Suppressor macrophage treated with lipopolysaccharide for 1 hour (primary cell): ENCODE measurements at regions not wholly inside any gene's neighbourhood (a gene's known extent, or its start where the extent isn't known, plus 50 kb on each side); places are given as distances from the start of the nearest gene placed in this dataset.
"Not testable (repeated sequence)": the region's sequence is repeated elsewhere in the genome, so short reads cannot be mapped to it uniquely, and the experiment has no call there.

Experiments
- DNase-seq, 3 donors: peaks; one replicate each; pipeline ENCODE4 v3.0.0-alpha.2; 2020 to 2022

DNA sequence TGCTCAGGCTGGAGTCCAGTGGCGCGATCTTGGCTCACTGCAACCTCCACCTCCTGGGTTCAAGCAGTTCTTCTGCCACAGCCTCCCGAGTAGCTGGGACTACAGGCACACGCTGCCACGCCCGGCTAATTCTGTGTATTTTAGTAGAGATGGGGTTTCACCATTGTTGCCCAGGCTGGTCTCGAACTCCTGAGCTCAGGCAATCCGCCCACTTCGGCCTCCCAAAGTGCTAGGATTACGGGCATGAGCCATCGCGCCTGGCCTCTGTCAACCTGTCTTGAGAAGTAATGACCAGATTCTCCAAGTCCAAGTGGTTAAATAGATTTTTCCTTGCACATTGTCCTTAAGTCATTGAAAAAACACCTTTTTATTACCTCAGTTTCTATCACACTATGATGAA is 283.7 kb downstream of the KCNJ2 start:
- not testable (repeated sequence) for DNase-seq

DNA sequence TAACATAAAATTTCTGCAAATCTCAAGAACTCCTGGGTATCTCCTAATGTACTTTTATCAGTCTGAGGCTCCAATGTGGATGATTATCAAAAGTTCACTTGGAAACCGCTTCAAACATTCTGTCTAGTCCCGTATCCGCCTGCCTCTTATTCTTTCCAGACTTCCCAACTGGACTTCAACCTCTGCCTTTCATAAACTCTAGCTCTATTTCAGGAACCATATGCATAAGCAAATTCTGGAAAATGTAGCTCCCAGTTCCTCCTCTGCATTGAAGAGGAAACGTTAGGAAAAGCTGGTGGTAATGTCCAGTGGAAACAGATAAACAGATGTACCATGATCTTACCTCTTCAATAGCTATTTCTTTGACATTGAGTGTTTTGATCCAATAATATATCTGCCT is 285.0 kb downstream of the KCNJ2 start:
- no peak for DNase-seq

- DNase-seq: no peak
Measured at GRCh38 chr17:70454908-70455307, 285.6 kb downstream of the KCNJ2 start.

- no peak for DNase-seq
Measured at GRCh38 chr17:70464995-70465394, 295.7 kb downstream of the KCNJ2 start.

DNA sequence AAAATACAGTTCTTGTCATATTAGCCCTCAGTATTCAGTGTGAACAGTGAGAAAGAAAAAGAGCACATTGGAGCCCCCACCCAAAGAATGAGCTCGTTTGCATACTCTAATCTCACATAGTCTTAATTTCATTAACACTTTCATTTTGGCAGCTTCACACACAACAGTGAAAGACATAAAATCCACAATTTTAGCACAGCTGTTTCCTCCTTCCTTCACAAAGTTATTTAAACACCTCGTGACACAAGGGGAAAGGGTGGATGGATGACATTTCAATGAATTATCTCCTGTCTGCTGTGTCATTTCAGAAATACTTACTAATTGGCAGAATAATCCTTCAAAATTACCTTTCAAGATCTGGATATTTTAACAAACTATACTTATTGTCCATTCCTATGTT is 299.3 kb downstream of the KCNJ2 start:
- no peak for DNase-seq

GRCh38 chr17:70473049-70473448 is 303.7 kb downstream of the KCNJ2 start:
- DNase-seq: no peak

- no peak for DNase-seq
Measured at GRCh38 chr17:70476368-70476767, 307.0 kb downstream of the KCNJ2 start.

GRCh38 chr17:70478902-70479301 is 309.6 kb downstream of the KCNJ2 start:
- no peak for DNase-seq

DNA sequence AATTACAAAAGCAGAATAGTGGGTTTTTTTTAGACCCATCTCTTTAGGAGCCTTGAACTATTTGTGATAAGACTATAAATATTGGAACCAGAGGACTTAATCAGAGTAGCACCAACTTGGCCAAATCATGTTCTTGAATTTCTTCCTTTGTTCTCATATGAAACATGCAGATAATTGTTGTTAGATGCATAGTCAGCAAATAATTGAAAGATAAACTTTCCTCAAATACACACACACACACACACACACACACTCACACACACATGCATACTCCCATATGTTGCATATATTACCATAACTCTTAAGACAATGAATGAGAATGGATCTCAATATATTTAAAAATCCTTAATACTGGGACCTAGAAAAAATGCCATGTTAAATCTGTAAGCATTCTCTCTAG is 310.4 kb downstream of the KCNJ2 start:
- no peak for DNase-seq

GRCh38 chr17:70483624-70484023 is 314.3 kb downstream of the KCNJ2 start:
- DNase-seq: no peak

- DNase-seq: no peak
Measured at GRCh38 chr17:70484050-70484449, 314.7 kb downstream of the KCNJ2 start.

DNA sequence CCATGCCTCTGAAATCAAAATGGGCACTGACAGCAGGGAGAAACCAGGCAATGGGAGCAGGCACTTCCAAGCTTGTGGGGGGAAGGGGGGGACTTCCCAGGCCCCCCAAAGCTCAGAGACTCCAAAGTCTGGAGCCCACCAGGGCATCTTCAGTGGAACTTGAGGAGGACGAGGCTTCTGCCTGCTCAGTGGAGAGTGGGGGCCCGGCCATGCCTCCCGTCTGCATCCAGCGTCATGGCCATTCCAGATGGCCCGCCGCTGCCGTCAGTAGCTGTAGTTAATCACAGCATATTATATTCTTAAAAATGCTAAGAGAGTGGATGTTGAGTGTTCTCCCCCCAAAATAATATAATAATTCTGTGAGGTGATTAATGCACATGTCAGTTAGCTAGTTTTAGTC is 315.2 kb downstream of the KCNJ2 start:
- DNase-seq: no peak

- DNase-seq: no peak
Measured at GRCh38 chr17:70492368-70492767, 323.0 kb downstream of the KCNJ2 start.

GRCh38 chr17:70493277-70493874 is 324.0 kb downstream of the KCNJ2 start:
- DNase-seq: peak; percentile 32 to 66 (median 48)

DNA sequence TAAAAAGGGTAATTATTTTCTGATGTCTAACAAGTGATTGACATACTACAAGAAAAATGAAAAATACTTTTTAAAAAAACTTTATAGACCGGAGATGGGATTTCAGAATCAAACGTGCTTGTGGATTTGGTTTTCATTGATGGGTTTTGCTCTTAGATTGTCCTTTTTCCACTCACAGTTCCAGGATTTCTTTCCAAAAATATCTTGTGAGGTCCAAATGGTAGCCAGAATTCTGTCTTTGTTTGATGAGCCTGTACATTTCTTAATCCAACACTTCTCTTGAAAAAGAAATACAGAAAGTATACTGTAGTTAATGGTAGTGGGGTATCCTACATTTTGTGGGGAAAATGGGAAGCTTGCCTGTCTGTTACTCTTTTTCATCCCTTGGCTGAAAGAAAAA is 329.3 kb downstream of the KCNJ2 start:
- DNase-seq: no peak

DNA sequence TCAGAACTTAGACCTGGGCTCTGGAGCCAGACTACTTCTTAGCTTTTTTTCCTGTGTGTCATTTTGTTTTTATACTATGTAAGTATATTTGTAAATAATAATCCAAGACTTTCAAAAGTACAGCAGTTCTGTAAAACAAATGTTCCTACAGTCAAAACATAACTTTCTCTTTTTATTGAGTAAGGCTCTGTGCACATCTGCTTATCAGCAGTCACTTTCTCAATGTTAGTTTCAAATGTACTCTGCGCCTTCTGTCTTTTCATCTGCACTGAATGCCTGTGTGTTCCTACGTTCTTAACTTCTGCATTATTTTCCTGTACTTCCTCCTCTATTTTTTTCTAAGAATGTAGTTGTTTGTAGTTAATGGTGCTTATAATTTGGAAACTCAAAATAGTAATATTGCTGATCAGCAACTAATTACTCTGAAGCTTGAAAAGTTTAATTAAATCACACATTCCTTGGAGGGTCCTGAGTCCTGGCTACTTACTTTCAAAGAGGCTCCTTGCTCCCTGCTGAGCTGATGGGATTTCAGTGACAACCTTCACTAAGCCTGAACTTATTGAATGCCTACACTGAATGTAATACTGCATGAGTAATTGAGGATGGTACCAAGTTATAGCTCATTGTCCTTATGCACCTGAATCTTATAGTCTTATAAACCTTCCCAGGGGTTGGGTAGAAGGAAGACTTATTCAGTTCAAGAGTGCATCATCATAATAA is 329.9 kb downstream of the KCNJ2 start:
- peak; percentile 25 to 63 (median 62) for DNase-seq

- DNase-seq: no peak
Measured at GRCh38 chr17:70503449-70503848, 334.1 kb downstream of the KCNJ2 start.

DNA sequence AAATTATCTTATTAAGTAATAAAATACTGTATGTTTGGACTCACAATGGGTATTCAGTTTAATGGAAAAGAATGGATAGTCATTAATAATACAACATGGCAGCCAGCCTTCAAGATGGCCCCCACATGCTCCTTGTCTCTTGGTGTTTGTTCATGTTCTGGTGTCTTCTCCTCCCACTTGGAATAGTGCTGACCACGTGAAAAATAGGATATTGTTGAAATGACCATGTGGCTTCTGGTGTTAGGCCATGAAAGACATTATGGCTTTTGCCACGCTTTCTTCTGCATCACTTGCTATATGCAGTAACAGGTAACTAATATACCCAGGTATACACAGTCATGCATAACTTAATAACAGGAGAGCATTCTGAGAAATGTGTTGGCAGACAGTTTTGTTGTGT is 341.0 kb downstream of the KCNJ2 start:
- DNase-seq: no peak

DNA sequence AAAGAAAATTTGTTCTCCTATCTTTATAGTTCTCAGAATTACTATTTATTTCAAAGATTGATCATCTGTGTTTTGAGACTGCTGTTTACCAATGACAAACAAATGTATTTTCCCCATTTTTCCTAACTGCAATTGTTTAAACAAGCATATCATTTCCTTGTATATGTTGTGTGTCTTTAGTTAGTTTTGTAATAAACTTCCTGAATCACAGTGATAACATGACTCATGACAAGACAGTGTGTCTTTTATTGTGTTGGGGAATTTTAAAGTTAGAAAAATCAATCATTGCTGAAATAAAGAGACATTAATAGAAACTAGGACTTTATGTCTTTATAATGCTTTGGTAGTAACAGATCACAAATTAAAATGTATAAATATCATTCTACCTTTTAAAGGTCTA is 348.5 kb downstream of the KCNJ2 start:
- DNase-seq: peak; percentile 8 to 68 (median 57)

GRCh38 chr17:70519300-70519699 is 350.0 kb downstream of the KCNJ2 start:
- DNase-seq: peak in 1 of 3 donors; percentile 9

DNA sequence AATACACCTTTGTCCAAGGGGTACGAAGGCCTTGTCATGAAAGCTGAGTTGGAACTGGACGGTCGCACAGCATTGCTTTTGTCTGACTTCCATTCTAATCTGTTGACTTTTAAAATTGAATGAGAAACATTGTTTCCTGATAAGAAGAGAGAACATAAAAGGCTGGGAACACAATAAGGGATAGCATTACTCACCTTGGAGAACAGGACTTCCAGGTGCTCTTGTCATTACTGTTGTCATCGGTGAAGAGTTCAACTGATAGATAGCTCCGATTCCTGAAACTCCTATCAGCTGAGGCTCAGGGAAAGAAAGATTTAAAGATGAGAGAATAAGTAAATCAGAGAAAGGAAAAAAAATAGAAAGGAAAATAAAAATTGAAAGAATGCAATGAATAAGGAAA is 351.1 kb downstream of the KCNJ2 start:
- no peak for DNase-seq

GRCh38 chr17:70520956-70521355 is 351.6 kb downstream of the KCNJ2 start:
- no peak for DNase-seq

DNA sequence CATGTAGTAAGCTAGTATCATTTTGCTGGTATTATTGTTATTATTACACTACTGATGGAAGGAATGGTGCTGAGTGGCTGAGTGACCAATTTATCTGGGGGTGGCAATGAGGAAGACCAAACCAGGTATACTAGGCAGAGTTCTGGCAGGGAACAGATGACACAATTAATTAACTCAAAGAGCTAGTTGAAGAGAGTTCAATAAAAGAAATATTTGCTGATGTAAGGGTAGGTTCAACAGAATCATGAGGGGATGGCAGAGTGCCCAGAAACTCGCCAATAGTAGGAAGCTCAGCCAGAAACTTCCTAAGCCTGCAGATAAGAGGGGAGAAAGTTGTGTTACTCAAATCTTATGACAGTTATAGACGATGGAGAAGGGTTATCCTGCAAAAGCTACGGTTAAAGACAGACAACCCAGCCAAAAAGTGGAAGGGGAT is 352.5 kb downstream of the KCNJ2 start:
- DNase-seq: peak in 1 of 3 donors; percentile 20

GRCh38 chr17:70523426-70523825 is 354.1 kb downstream of the KCNJ2 start:
- DNase-seq: no peak

GRCh38 chr17:70525035-70525434 is 355.7 kb downstream of the KCNJ2 start:
- not testable (repeated sequence) for DNase-seq
